ENCODE measurements at regions not wholly inside any gene's neighbourhood (a gene's known extent, or its start where the extent isn't known, plus 50 kb on each side); places are given as distances from the start of the nearest gene placed in this dataset.

DNA sequence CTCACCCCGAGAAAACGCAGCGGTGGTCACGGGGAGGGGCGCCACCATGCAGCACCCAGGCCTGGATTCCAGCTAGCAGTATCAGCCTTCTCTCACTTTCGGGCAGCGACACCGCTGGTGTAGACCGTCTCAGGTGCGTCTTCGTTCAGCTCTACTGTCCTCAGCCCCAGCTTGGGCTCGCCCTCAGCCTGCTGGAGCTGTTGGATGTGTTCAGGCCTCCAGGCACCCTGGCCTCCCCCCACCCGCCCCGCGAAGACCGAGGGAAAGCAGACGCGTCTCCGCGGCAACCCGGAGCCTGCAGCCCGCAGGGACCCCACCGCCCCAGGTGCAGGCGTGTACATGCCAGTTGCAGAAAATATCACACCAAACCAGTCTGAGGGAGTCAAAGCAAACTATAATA lies 60.8 kb upstream of the CARMIL1 start:
- Mint-ChIP-seq H3K27me3 (no peaks in the 10 kb centered on the region), H3K9me3 (peaks cover 0 to 4% (median 0%) of the 10 kb centered on the region in 7 donors), H3K4me3 (no peak overlapping the region), H3K27ac (no peak overlapping the region), H3K4me1 (peaks cover under 1 to 2% (median 1%) of the 10 kb centered on the region in 4 donors), H3K36me3 (no peaks in the 10 kb centered on the region)
- H3K36me3 ChIP-seq (ENCODE audit: control insufficient read depth, insufficient read depth, low read length): no peaks in the 10 kb centered on the region
- H3K9me3 ChIP-seq (ENCODE audit: control insufficient read depth in 2 of 2, low read length in 2 of 2): no peaks in the 10 kb centered on the region
- no peak for DNase-seq
- H3K27me3 ChIP-seq (ENCODE audit: control insufficient read depth, insufficient read depth, low read length): peaks cover 4% of the 10 kb centered on the region
- no peaks in the 10 kb centered on the region for H3K4me1 ChIP-seq (ENCODE audit: control insufficient read depth, insufficient read depth, low read length, poor library complexity, severe bottlenecking)
- H3K4me3 ChIP-seq (ENCODE audit: low read depth, low read length): no peak overlapping the region
- no peak for ATAC-seq (ENCODE audit: low read depth in 2 of 2)
- no peak overlapping the region for H3K27ac ChIP-seq (ENCODE audit: insufficient read depth, low read length, poor library complexity, severe bottlenecking)

DNA sequence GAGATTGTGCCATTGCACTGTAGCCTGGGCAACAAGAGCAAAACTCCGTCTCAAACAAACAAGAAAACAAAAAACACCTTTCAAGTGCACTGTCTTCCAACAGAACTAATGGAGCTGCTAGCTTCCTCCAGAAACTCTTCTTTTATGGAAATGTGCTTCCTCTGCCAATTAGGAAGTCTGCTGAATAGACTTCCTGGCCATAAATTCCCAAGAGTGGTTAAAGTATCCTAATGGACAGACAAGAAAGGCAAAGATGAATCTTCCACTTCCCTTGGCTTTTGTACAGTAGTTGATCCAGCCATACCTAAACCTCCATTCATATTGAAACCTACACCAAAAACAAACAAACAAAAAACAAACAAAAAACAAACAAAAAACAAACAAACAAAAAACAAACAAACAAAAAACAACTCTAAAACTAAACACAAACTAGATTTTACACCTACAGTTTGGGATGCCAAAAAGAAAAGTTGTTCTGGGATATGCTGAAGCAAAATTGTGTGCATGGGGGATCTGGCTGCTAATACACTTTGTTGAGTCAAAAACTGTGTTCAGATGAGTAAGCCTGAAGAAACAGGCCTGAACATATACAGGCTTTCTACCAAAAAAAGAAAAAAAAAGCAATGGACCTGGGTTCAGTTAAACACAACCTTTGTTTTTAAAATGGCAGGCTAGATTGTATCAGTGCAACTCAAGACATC lies 59.8 kb upstream of the CARMIL1 start:
- H3K9me3 ChIP-seq (ENCODE audit: control insufficient read depth in 2 of 2, low read length in 2 of 2): no peaks in the 10 kb centered on the region
- Mint-ChIP-seq H3K27me3 (no peaks in the 10 kb centered on the region), H3K36me3 (no peaks in the 10 kb centered on the region), H3K4me1 (peaks cover 4 to 10% (median 7%) of the 10 kb centered on the region in 4 donors), H3K9me3 (peaks cover 0 to 2% (median 0%) of the 10 kb centered on the region in 7 donors), H3K27ac (no peak overlapping the region), H3K4me3 (no peak overlapping the region)
- no peak overlapping the region for H3K27ac ChIP-seq (ENCODE audit: insufficient read depth, low read length, poor library complexity, severe bottlenecking)
- H3K4me1 ChIP-seq (ENCODE audit: control insufficient read depth, insufficient read depth, low read length, poor library complexity, severe bottlenecking): no peaks in the 10 kb centered on the region
- ATAC-seq (ENCODE audit: low read depth in 2 of 2) (no peak), DNase-seq (no peak)
- H3K36me3 ChIP-seq (ENCODE audit: control insufficient read depth, insufficient read depth, low read length): no peaks in the 10 kb centered on the region
- H3K4me3 ChIP-seq (ENCODE audit: low read depth, low read length): no peak overlapping the region
- H3K27me3 ChIP-seq (ENCODE audit: control insufficient read depth, insufficient read depth, low read length): peaks cover 4% of the 10 kb centered on the region

DNA sequence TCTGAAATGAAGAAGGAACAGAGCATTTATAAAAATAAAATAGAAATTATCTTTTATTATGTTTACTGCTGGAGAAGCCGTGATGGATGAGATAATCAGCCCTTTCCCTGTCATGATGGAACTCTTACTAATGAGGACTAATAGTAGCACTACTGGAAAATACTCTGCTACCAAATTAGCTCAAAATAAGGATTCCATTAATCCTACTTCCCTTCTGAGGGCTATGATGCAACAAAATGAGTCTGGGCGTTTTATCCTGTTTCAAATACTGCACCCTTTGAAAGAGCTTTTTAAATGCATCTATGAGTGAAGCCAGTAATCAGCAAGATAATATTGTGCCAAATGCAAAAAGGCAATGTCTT lies 59.3 kb upstream of the CARMIL1 start:
- Histone ChIP-seq H3K27ac (ENCODE audit: insufficient read depth, low read length, poor library complexity, severe bottlenecking) (no peak overlapping the region), H3K9me3 (ENCODE audit: control insufficient read depth in 2 of 2, low read length in 2 of 2) (no peaks in the 10 kb centered on the region), H3K4me1 (ENCODE audit: control insufficient read depth, insufficient read depth, low read length, poor library complexity, severe bottlenecking) (no peaks in the 10 kb centered on the region), H3K4me3 (ENCODE audit: low read depth, low read length) (no peak overlapping the region), H3K36me3 (ENCODE audit: control insufficient read depth, insufficient read depth, low read length) (no peaks in the 10 kb centered on the region), H3K27me3 (ENCODE audit: control insufficient read depth, insufficient read depth, low read length) (peaks cover 4% of the 10 kb centered on the region)
- H3K36me3 Mint-ChIP-seq: no peaks in the 10 kb centered on the region
- no peak overlapping the region for H3K4me3 Mint-ChIP-seq
- peaks cover 4 to 10% (median 7%) of the 10 kb centered on the region in 4 donors for H3K4me1 Mint-ChIP-seq
- ATAC-seq (ENCODE audit: low read depth in 2 of 2): no peak
- no peak for DNase-seq
- no peaks in the 10 kb centered on the region for H3K27me3 Mint-ChIP-seq
- H3K27ac Mint-ChIP-seq: peak overlapping the region in 1 of 3 donors; percentile 64
- peaks cover 0 to under 1% (median 0%) of the 10 kb centered on the region in 7 donors for H3K9me3 Mint-ChIP-seq

DNA sequence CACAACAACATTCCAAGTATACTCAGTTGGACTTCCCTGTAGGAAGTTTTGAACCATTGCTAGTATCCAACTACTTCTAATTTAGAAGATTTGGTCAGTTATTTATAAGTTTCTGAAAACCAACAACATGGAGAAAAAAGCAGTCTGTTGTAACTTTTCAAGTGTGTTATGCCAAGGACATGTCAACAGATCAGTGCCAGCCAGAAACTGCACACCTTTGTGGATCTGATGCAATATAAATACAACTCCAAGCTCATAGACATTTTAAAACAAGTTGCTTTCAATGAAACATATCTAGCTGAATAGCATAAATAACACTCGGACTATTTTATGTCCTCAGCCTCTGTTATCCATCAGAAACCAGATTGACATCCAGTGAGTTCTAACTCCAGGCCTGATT lies 58.3 kb upstream of the CARMIL1 start:
- H3K4me1 ChIP-seq (ENCODE audit: control insufficient read depth, insufficient read depth, low read length, poor library complexity, severe bottlenecking): no peaks in the 10 kb centered on the region
- peaks cover 4% of the 10 kb centered on the region for H3K27me3 ChIP-seq (ENCODE audit: control insufficient read depth, insufficient read depth, low read length)
- Mint-ChIP-seq H3K27ac (no peak overlapping the region), H3K4me3 (no peak overlapping the region), H3K36me3 (no peaks in the 10 kb centered on the region), H3K27me3 (no peaks in the 10 kb centered on the region), H3K9me3 (no peaks in the 10 kb centered on the region), H3K4me1 (peaks cover 4 to 10% (median 7%) of the 10 kb centered on the region in 4 donors)
- no peak for ATAC-seq (ENCODE audit: low read depth in 2 of 2)
- H3K36me3 ChIP-seq (ENCODE audit: control insufficient read depth, insufficient read depth, low read length): no peaks in the 10 kb centered on the region
- H3K27ac ChIP-seq (ENCODE audit: insufficient read depth, low read length, poor library complexity, severe bottlenecking): no peak overlapping the region
- H3K4me3 ChIP-seq (ENCODE audit: low read depth, low read length): no peak overlapping the region
- H3K9me3 ChIP-seq (ENCODE audit: control insufficient read depth in 2 of 2, low read length in 2 of 2): no peaks in the 10 kb centered on the region
- DNase-seq: no peak

DNA sequence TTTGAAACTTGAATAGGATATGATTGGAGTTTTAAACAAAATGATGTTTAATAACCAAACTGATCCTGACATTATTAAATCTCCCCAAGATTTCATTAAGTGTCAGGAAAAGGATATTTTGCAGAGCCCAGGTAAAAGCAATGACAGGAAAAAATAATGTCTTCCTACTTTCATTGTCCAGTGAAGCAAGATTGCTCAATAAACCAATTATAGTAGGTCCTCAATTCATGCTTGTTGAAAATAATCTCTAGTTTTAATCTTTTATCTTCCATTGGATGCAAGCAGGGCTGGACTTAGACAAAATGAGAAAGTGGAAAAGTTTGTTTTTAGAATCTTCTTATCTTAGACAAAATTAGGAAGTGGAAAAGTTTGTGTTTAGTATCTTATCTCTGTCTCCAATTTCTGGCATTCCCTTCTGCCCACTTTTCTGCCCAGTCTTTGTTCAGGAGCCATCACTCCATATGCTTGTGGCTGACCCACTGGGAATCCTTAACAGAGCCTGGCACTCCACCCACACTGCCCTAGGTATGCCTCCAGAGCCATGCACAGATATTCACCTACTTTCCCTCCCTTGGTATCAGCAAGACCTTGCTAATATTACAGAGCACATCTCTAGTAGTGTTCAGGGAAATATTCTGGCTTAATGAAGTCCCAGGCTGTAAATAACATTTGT lies 57.0 kb upstream of the CARMIL1 start:
- Histone ChIP-seq H3K27me3 (ENCODE audit: control insufficient read depth, insufficient read depth, low read length) (peaks cover 4% of the 10 kb centered on the region), H3K9me3 (ENCODE audit: control insufficient read depth in 2 of 2, low read length in 2 of 2) (no peaks in the 10 kb centered on the region), H3K36me3 (ENCODE audit: control insufficient read depth, insufficient read depth, low read length) (no peaks in the 10 kb centered on the region), H3K27ac (ENCODE audit: insufficient read depth, low read length, poor library complexity, severe bottlenecking) (no peak overlapping the region), H3K4me1 (ENCODE audit: control insufficient read depth, insufficient read depth, low read length, poor library complexity, severe bottlenecking) (no peaks in the 10 kb centered on the region), H3K4me3 (ENCODE audit: low read depth, low read length) (no peak overlapping the region)
- DNase-seq (no peak), ATAC-seq (ENCODE audit: low read depth in 2 of 2) (no peak)
- no peak overlapping the region for H3K4me3 Mint-ChIP-seq
- no peaks in the 10 kb centered on the region for H3K9me3 Mint-ChIP-seq
- peaks cover 4 to 10% (median 7%) of the 10 kb centered on the region in 4 donors for H3K4me1 Mint-ChIP-seq
- H3K27me3 Mint-ChIP-seq: no peaks in the 10 kb centered on the region
- H3K27ac Mint-ChIP-seq: no peak overlapping the region
- no peaks in the 10 kb centered on the region for H3K36me3 Mint-ChIP-seq

DNA sequence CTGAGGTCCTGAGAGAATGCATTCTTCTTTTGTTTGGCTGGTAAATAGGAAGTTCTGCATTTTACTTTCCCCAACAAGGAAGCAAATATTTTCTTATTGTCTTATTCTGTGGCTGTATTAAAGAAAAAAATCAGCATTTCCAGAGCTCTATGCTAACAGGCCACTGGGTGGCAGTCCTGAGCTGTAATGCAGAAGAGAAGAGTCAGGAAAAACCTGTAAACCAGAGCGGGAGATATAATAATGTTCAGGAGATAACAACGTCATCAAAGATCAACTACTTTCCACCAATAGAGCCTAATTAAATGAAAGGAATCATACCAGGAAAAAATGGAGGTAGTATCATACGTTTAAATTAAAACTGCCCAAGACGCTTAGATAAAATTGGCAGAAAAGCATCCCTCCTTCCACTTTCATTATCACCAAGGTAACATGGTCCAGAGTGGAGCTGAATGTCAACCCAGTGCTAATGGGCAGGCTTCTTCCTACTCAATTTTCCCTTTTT lies 55.6 kb upstream of the CARMIL1 start:
- H3K4me1 Mint-ChIP-seq: peaks cover 4 to 10% (median 7%) of the 10 kb centered on the region in 4 donors

DNA sequence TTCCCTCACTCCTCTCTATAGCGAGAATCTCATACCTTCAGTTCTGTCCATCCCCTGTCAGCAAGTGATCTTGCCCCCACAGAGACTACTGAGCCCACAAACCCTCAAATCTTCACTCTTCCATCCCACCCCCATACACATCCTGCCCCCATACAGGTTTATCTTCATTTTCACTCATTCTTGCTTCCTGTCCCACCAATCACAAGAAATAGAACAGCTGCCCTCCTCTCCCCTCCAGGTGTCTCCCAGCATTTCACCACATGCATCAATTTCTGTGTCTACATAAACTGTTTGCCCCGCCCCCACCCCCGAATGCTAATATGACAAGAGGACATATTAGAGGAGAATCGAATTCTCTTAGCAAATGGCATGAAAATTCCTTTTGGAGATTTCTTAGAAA lies 54.9 kb upstream of the CARMIL1 start:
- Histone ChIP-seq H3K9me3 (ENCODE audit: control insufficient read depth in 2 of 2, low read length in 2 of 2) (no peaks in the 10 kb centered on the region), H3K27me3 (ENCODE audit: control insufficient read depth, insufficient read depth, low read length) (peaks cover 6% of the 10 kb centered on the region), H3K4me3 (ENCODE audit: low read depth, low read length) (no peak overlapping the region), H3K4me1 (ENCODE audit: control insufficient read depth, insufficient read depth, low read length, poor library complexity, severe bottlenecking) (no peaks in the 10 kb centered on the region), H3K36me3 (ENCODE audit: control insufficient read depth, insufficient read depth, low read length) (no peaks in the 10 kb centered on the region), H3K27ac (ENCODE audit: insufficient read depth, low read length, poor library complexity, severe bottlenecking) (no peak overlapping the region)
- no peak for ATAC-seq (ENCODE audit: low read depth in 2 of 2)
- no peaks in the 10 kb centered on the region for H3K36me3 Mint-ChIP-seq
- no peak overlapping the region for H3K27ac Mint-ChIP-seq
- no peak overlapping the region for H3K4me3 Mint-ChIP-seq
- H3K9me3 Mint-ChIP-seq: no peaks in the 10 kb centered on the region
- peak in 1 of 3 donors; percentile 17 for DNase-seq
- H3K27me3 Mint-ChIP-seq: no peaks in the 10 kb centered on the region
- H3K4me1 Mint-ChIP-seq: peaks cover 4 to 10% (median 7%) of the 10 kb centered on the region in 4 donors

More for the DNA sequence above, 55.6 kb upstream of the CARMIL1 start:
- H3K27ac ChIP-seq (ENCODE audit: insufficient read depth, low read length, poor library complexity, severe bottlenecking): no peak overlapping the region
- H3K27me3 ChIP-seq (ENCODE audit: control insufficient read depth, insufficient read depth, low read length): peaks cover 4% of the 10 kb centered on the region
- H3K9me3 Mint-ChIP-seq: no peaks in the 10 kb centered on the region
- no peaks in the 10 kb centered on the region for H3K36me3 ChIP-seq (ENCODE audit: control insufficient read depth, insufficient read depth, low read length)
- H3K4me1 ChIP-seq (ENCODE audit: control insufficient read depth, insufficient read depth, low read length, poor library complexity, severe bottlenecking): no peaks in the 10 kb centered on the region
- DNase-seq (peak; percentile 35 to 76 (median 62)), ATAC-seq (ENCODE audit: low read depth in 2 of 2) (peak in 1 of 2 donors; percentile 53)
- H3K4me3 ChIP-seq (ENCODE audit: low read depth, low read length): peak overlapping the region; percentile 49
- H3K9me3 ChIP-seq (ENCODE audit: control insufficient read depth in 2 of 2, low read length in 2 of 2): no peaks in the 10 kb centered on the region
- H3K4me3 Mint-ChIP-seq: peak overlapping the region in 2 of 4 donors; percentile 25 to 69
- H3K27ac Mint-ChIP-seq: peak overlapping the region in 1 of 3 donors; percentile 29
- no peaks in the 10 kb centered on the region for H3K27me3 Mint-ChIP-seq
- no peaks in the 10 kb centered on the region for H3K36me3 Mint-ChIP-seq
